ENCODE measurements at regions not wholly inside any gene's neighbourhood (a gene's known extent, or its start where the extent isn't known, plus 50 kb on each side); places are given as distances from the start of the nearest gene placed in this dataset.

- DNase-seq, result no peak
These were observed 478.2 kb upstream of the CITED2 start for GRCh38 chr6:139852488-139853140.

- no peak for DNase-seq
These were observed 477.6 kb upstream of the CITED2 start for GRCh38 chr6:139852067-139852466.

GRCh38 chr6:139851206-139851605 lies 476.8 kb upstream of the CITED2 start:
- DNase-seq, result no peak

- DNase-seq, result no peak
These were observed 476.1 kb upstream of the CITED2 start for GRCh38 chr6:139850512-139850911.

- no peak for DNase-seq
These were observed 473.0 kb upstream of the CITED2 start for GRCh38 chr6:139847457-139847813.

GRCh38 chr6:139846538-139847456 lies 472.3 kb upstream of the CITED2 start:
- peak; percentile 30 for DNase-seq

- DNase-seq, result no peak
These were observed 470.5 kb upstream of the CITED2 start for GRCh38 chr6:139844907-139845306.

GRCh38 chr6:139841794-139842215 lies 467.4 kb upstream of the CITED2 start:
- no peak for DNase-seq

- peak; percentile 43 for DNase-seq
These were observed 465.2 kb upstream of the CITED2 start for GRCh38 chr6:139839506-139840156.

GRCh38 chr6:139834232-139834631 lies 459.8 kb upstream of the CITED2 start:
- DNase-seq, result no peak

- DNase-seq, result no peak
These were observed 459.1 kb upstream of the CITED2 start for GRCh38 chr6:139833592-139833991.

- DNase-seq, result no peak
These were observed 458.3 kb upstream of the CITED2 start for GRCh38 chr6:139832493-139833305.

- DNase-seq, result no peak
These were observed 455.1 kb upstream of the CITED2 start for GRCh38 chr6:139829576-139829975.

- DNase-seq, result no peak
These were observed 454.5 kb upstream of the CITED2 start for GRCh38 chr6:139828751-139829519.

GRCh38 chr6:139825935-139826374 lies 451.5 kb upstream of the CITED2 start:
- no peak for DNase-seq

- no peak for DNase-seq
These were observed 450.4 kb upstream of the CITED2 start for GRCh38 chr6:139824864-139825263.

GRCh38 chr6:139823808-139824126 lies 449.3 kb upstream of the CITED2 start:
- DNase-seq, result no peak

- no peak for DNase-seq
These were observed 448.8 kb upstream of the CITED2 start for GRCh38 chr6:139823099-139823807.

- DNase-seq, result no peak
These were observed 447.3 kb upstream of the CITED2 start for GRCh38 chr6:139821676-139822223.

- DNase-seq, result no peak
These were observed 445.8 kb upstream of the CITED2 start for GRCh38 chr6:139820210-139820609.

- DNase-seq, result no peak
These were observed 445.3 kb upstream of the CITED2 start for GRCh38 chr6:139819776-139820175.

Measured in femur (tissue), 1 donor.